B cell (primary cell): ENCODE measurements at regions not wholly inside any gene's neighbourhood (a gene's known extent, or its start where the extent isn't known, plus 50 kb on each side); places are given as distances from the start of the nearest gene placed in this dataset.

Source experiments
- ATAC-seq: fragments of 200-7000 bp; cut with Tn5 transposase; one replicate; pipeline ENCODE4 v1.10.0; 2021; ENCODE audit warnings: low read depth, mild to moderate bottlenecking, moderate number of reproducible peaks, moderate library complexity
- CTCF ChIA-PET: fragments of 350-600 bp; sonication (Branson Sonifier 250); formaldehyde crosslinking; loops from one replicate; lab custom pipeline; 2021; ENCODE audit warnings: antibody characterized with exemption, inconsistent platforms; lab: Charles Lee
- POLR2A ChIA-PET: fragments of 350-600 bp; sonication (Branson Sonifier 250); formaldehyde crosslinking; loops from one replicate; lab custom pipeline; 2021; ENCODE audit warnings: antibody characterized with exemption; lab: Charles Lee
- DNase-seq: peaks from one replicate; pipeline ENCODE4 v3.0.0; 2013
- H2AFZ ChIP-seq: 2 replicates; pipeline ENCODE4 v1.6.1; 2012; ENCODE audit warnings: mild to moderate bottlenecking, low read depth, low read length; ENCODE audit not compliant: insufficient read depth, poor library complexity, severe bottlenecking
- H3K27ac ChIP-seq, 2 donors: 1 replicate in 1 of 2; 2 replicates in 1 of 2; pipeline ENCODE4 v1.5.1; 2012 to 2013; ENCODE audit warnings: low read length in 2 of 2, mild to moderate bottlenecking in 2 of 2, moderate library complexity in 1 of 2
- H3K27me3 ChIP-seq, 4 experiments: fragments of 200-600 bp in 1 of 4; sonication (generic) in 1 of 4; replicated peaks in 1 of 4; 1 replicate in 2 of 4; 2 replicates in 2 of 4; pipeline versions ENCODE4 v1.6.1 to v1.7.0; 2013 to 2016; ENCODE audit warnings: low read length in 3 of 4, mild to moderate bottlenecking in 2 of 4, mixed read lengths in 1 of 4, moderate library complexity in 1 of 4; ENCODE audit not compliant: insufficient read depth in 4 of 4, control insufficient read depth in 3 of 4; ENCODE audit errors: control extremely low read depth in 1 of 4
- H3K36me3 ChIP-seq, 2 experiments: replicated peaks in 1 of 2; 1 replicate in 1 of 2; 2 replicates in 1 of 2; pipeline versions ENCODE4 v1.6.1 to v1.7.1; 2013; ENCODE audit warnings: low read length in 1 of 2; ENCODE audit not compliant: insufficient read depth in 2 of 2, control insufficient read depth in 1 of 2; ENCODE audit errors: control extremely low read depth in 1 of 2, extremely low read depth in 1 of 2
- H3K4me1 ChIP-seq, 2 donors: fragments of 200-600 bp in 1 of 2; sonication (generic) in 1 of 2; 1 replicate in 1 of 2; 2 replicates in 1 of 2; pipeline versions ENCODE4 v1.5.1 to v1.6.1; 2013 to 2017; ENCODE audit warnings: low read length in 2 of 2; ENCODE audit not compliant: control insufficient read depth in 2 of 2, insufficient read depth in 2 of 2
- H3K4me2 ChIP-seq: replicated peaks from 2 replicates; pipeline ENCODE3; 2012; ENCODE audit warnings: mild to moderate bottlenecking, low read depth, low read length; ENCODE audit not compliant: poor library complexity, severe bottlenecking
- H3K4me3 ChIP-seq, 5 experiments: fragments of 200-600 bp in 1 of 5; sonication (generic) in 1 of 5; 1 replicate in 3 of 5; 2 replicates in 2 of 5; pipeline versions ENCODE4 v1.5.1 to v1.7.0; 2011 to 2016; ENCODE audit warnings: low read length in 4 of 5, mild to moderate bottlenecking in 4 of 5, low read depth in 2 of 5, control low read depth in 1 of 5, moderate library complexity in 1 of 5; ENCODE audit not compliant: insufficient read depth in 1 of 5; ENCODE audit errors: control extremely low read depth in 1 of 5, extremely low read depth in 1 of 5
- H3K79me2 ChIP-seq: fragments of 200-600 bp; sonication (generic); one replicate; pipeline ENCODE4 v1.6.0; 2016; ENCODE audit warnings: low read length; ENCODE audit not compliant: control insufficient read depth, insufficient read depth
- H3K9ac ChIP-seq: fragments of 200-600 bp; sonication (generic); 2 replicates; pipeline ENCODE4 v1.6.1; 2017; ENCODE audit warnings: mild to moderate bottlenecking, low read length, moderate library complexity
- H3K9me3 ChIP-seq, 3 donors: one replicate each; pipeline versions ENCODE4 v1.6.1 to v1.7.1; 2013; ENCODE audit warnings: low read length in 2 of 3; ENCODE audit not compliant: control insufficient read depth in 2 of 3, insufficient read depth in 1 of 3; ENCODE audit errors: control extremely low read depth in 1 of 3
- H4K20me1 ChIP-seq: 2 replicates; pipeline ENCODE4 v1.6.0; 2012; ENCODE audit warnings: mild to moderate bottlenecking, low read length; ENCODE audit not compliant: insufficient read depth, control insufficient read depth, poor library complexity, severe bottlenecking
- H3K27ac Mint-ChIP-seq: one replicate; pipeline ENCODE4 v1.8.0; 2021; ENCODE audit warnings: mixed read lengths
- H3K27me3 Mint-ChIP-seq: one replicate; pipeline ENCODE4 v1.8.0; 2021; ENCODE audit warnings: mixed read lengths
- H3K4me1 Mint-ChIP-seq: one replicate; pipeline ENCODE4 v1.8.0; 2021; ENCODE audit warnings: mixed read lengths
- H3K4me3 Mint-ChIP-seq: one replicate; pipeline ENCODE4 v1.8.0; 2021; ENCODE audit warnings: mixed read lengths
- H3K9me3 Mint-ChIP-seq: one replicate; pipeline ENCODE4 v1.8.0; 2022; ENCODE audit warnings: mixed read lengths; ENCODE audit not compliant: insufficient read depth
- EZH2 ChIP-seq: IDR thresholded peaks from 2 replicates; pipeline ENCODE4 v1.6.1; 2012; ENCODE audit warnings: borderline replicate concordance, low read depth, mild to moderate bottlenecking, moderate library complexity, low read length; ENCODE audit not compliant: insufficient read depth, poor library complexity, severe bottlenecking
- WGBS: methylation state at CpG from one replicate; pipeline ENCODE4 v1.1.5; 2013; ENCODE audit warnings: missing lambda C conversion rate; ENCODE audit not compliant: insufficient coverage; 5-methylcytosine and 5-hydroxymethylcytosine counted together
- intact Hi-C: fragments of 100-400 bp; cut with micrococcal nuclease; formaldehyde crosslinking; loops from one replicate; pipeline ENCODE4 v1.10.0; 2022
- TF ChIP-seq, protein P1 (sequence below): fragments of 200-600 bp; IDR thresholded peaks from one replicate; pipeline ENCODE4 v1.8.0; 2022; ENCODE audit warnings: antibody characterized with exemption, mild to moderate bottlenecking

DNA sequence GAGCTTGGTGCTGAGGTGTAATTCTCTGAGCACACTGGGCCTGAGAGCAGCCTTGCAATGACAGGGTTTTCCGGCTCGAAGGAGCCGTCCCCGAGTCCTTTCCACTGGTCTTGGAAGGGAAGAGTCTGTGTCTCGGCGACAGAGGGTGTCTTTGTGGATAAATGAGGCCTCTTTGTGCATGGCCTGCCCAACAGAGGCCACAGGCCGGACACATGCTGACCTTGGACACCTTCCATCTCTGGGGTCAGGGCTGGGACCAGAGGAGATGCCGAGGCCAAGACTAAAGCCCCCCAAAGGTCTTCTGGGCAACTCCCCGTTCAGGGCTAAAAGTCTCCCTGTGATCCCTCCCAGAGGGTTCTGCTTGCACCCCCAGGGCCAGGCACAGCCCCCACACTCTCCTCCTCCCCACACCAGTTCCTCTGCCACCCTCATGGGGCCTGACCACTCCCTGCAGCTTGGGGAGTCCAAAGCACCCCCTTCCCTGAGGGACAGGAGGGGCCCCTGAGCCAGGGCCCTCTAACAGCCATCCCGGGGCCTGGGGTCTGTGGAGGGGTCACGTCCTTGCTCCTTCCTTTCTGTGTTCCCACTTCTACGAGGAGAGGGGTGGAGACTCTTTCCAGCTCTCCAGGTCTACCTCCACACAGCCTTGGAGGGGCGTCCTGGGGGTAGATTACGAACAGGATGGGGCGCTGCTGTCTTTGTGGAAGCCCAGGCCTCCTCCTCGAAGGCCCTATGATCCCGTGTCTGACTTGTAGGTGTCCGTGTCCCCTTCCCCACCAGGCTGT, 130.6 kb upstream of the FAM20C start:
- H2AFZ ChIP-seq, result no peak overlapping the region
- ChIA-PET POLR2A (no interaction called here), CTCF (no interaction called here)
- H3K9ac ChIP-seq, result no peak overlapping the region
- no peak overlapping the region for H3K4me3 Mint-ChIP-seq
- H3K27me3 ChIP-seq, result no peaks in the 10 kb centered on the region
- ATAC-seq (no peak), DNase-seq (no peak)
- no peaks in the 10 kb centered on the region for H3K9me3 Mint-ChIP-seq
- no peaks in the 10 kb centered on the region for H3K79me2 ChIP-seq
- no peak overlapping the region for H3K27ac Mint-ChIP-seq
- H3K9me3 ChIP-seq, result no peaks in the 10 kb centered on the region
- no peaks in the 10 kb centered on the region for H3K36me3 ChIP-seq
- H3K27ac ChIP-seq, result no peak overlapping the region
- H3K4me1 Mint-ChIP-seq, result peaks cover 8% of the 10 kb centered on the region
- no peaks in the 10 kb centered on the region for H4K20me1 ChIP-seq
- H3K4me3 ChIP-seq, result no peak overlapping the region
- intact Hi-C loops, result no loop called here
- TF ChIP-seq, protein P1, sequence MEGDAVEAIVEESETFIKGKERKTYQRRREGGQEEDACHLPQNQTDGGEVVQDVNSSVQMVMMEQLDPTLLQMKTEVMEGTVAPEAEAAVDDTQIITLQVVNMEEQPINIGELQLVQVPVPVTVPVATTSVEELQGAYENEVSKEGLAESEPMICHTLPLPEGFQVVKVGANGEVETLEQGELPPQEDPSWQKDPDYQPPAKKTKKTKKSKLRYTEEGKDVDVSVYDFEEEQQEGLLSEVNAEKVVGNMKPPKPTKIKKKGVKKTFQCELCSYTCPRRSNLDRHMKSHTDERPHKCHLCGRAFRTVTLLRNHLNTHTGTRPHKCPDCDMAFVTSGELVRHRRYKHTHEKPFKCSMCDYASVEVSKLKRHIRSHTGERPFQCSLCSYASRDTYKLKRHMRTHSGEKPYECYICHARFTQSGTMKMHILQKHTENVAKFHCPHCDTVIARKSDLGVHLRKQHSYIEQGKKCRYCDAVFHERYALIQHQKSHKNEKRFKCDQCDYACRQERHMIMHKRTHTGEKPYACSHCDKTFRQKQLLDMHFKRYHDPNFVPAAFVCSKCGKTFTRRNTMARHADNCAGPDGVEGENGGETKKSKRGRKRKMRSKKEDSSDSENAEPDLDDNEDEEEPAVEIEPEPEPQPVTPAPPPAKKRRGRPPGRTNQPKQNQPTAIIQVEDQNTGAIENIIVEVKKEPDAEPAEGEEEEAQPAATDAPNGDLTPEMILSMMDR, result no peak
- TF ChIP-seq EZH2, result no peak
- H3K4me1 ChIP-seq, result peaks cover 6 to 12% of the 10 kb centered on the region in 2 donors
- H3K27me3 Mint-ChIP-seq, result no peaks in the 10 kb centered on the region
- no peak overlapping the region for H3K4me2 ChIP-seq
- 95% methylated on average over 17 of the region's 18 CpGs for WGBS

DNA sequence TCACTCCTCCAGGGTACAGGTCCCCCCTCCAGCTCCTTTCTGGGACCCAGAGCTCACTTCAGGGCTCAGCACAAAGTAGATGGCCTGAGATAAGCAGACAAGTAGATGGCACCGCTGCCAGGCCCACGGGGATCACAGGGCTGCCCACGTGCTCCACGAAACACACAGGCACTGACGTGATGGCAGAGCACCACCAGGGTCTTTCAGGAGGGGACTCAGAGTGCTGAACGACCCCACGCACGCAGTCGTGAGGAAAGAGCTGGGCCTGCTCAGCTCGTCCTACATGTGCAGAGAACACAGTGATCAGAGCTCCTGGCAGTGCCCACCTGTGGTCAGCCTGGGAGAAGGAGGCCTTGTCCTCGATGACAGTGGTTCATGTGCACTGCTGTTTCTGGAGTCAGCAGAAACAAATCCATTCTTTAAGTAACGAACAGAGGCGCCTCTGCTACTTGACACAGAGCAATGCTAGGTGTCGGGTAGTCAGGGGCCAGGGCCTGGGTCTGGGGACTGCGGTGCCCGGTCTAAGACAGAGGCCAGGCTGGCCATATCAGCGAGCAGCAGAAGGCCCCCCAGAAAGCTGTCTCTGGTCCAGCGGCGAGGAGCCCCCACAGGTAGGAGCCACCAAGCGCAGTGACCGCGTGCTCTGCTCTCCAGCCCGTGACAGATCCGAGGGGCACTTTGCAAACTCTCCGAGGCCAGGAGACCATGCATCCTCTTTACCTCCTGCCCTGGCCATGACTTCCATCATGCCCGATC, 129.8 kb upstream of the FAM20C start:
- H3K4me1 ChIP-seq, result peaks cover 6 to 12% of the 10 kb centered on the region in 2 donors
- no peaks in the 10 kb centered on the region for H3K9me3 Mint-ChIP-seq
- no peak overlapping the region for H3K27ac Mint-ChIP-seq
- no peaks in the 10 kb centered on the region for H3K27me3 Mint-ChIP-seq
- H3K9ac ChIP-seq, result no peak overlapping the region
- no peak for ATAC-seq
- whole genome bisulfite sequencing, result 94% methylated on average over 26 of the region's 26 CpGs
- H4K20me1 ChIP-seq, result no peaks in the 10 kb centered on the region
- no peaks in the 10 kb centered on the region for H3K27me3 ChIP-seq
- POLR2A ChIA-PET, result no interaction called here
- TF ChIP-seq, protein P1, result no peak
- TF ChIP-seq EZH2, result no peak
- CTCF ChIA-PET, result no interaction called here
- no peak overlapping the region for H3K27ac ChIP-seq
- H3K4me3 ChIP-seq, result no peak overlapping the region
- DNase-seq, result no peak
- no peak overlapping the region for H3K4me3 Mint-ChIP-seq
- H3K4me1 Mint-ChIP-seq, result peaks cover 8% of the 10 kb centered on the region
- no peak overlapping the region for H3K4me2 ChIP-seq
- no peaks in the 10 kb centered on the region for H3K9me3 ChIP-seq
- H3K36me3 ChIP-seq, result no peaks in the 10 kb centered on the region
- no peak overlapping the region for H2AFZ ChIP-seq
- intact Hi-C loops, result no loop called here
- no peaks in the 10 kb centered on the region for H3K79me2 ChIP-seq
